GM12874 (cell line): ENCODE measurements at regions not wholly inside any gene's neighbourhood (a gene's known extent, or its start where the extent isn't known, plus 50 kb on each side); places are given as distances from the start of the nearest gene placed in this dataset.

ENCODE experiments used
- TF ChIP-seq, protein P1 (sequence below): IDR thresholded peaks from 2 replicates; pipeline ENCODE4 v1.5.1; 2011; ENCODE audit warnings: low read depth, mild to moderate bottlenecking, control low read depth, low read length, moderate library complexity; ENCODE audit not compliant: insufficient read depth

DNA sequence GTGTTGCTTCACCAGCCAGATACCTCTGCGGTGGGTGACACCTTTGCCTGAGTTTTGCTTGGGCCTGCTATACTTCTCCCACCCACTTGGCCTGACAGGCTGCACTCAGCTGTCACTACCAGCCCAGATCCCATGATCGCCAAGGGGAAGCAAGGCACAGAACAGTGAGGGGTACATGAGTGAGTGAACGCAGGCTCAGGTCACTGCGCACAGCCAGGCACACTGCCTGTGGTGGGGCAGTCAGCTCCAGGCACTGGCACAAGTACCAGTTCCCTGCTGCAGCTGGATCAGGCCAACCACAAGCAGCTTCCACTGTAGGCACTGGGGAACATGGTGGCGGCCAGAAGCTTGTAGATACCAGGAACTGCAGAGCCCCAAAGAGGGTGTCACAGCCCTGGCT lies 441.9 kb upstream of the GRM3 start:
- TF ChIP-seq, protein P1, sequence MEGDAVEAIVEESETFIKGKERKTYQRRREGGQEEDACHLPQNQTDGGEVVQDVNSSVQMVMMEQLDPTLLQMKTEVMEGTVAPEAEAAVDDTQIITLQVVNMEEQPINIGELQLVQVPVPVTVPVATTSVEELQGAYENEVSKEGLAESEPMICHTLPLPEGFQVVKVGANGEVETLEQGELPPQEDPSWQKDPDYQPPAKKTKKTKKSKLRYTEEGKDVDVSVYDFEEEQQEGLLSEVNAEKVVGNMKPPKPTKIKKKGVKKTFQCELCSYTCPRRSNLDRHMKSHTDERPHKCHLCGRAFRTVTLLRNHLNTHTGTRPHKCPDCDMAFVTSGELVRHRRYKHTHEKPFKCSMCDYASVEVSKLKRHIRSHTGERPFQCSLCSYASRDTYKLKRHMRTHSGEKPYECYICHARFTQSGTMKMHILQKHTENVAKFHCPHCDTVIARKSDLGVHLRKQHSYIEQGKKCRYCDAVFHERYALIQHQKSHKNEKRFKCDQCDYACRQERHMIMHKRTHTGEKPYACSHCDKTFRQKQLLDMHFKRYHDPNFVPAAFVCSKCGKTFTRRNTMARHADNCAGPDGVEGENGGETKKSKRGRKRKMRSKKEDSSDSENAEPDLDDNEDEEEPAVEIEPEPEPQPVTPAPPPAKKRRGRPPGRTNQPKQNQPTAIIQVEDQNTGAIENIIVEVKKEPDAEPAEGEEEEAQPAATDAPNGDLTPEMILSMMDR: no peak

DNA sequence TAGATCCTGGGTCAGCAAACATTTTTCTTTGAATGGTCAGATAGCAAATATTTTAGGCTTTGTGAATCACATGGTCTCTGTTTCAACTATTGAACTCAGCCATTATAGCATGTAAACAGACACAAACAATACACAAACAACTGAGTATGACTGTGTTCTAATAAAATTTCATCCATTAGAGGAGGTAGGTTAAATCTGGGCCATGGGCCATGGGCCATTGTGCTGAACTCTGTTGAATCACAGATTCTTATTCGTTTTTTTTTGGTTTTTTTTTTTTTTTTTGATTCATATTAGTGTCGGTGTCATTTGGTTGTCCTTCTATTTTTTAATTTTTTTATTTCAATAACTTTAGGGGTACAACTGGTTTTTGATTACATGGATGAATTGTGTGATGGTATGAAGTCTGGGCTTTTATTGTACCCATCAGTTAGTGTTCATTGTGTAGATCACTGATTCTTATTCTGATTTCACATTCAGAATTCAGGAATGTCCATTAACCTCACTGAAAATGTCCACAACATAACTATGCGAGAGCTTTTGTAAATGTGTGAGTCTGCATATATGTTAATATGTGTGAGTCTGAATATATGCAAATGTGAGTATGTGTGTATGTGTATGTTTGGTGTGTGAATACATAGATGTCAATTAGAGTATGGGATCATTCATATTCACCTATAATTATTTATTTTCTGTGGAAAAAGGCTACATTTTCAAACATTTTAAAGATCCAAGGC lies 443.7 kb upstream of the GRM3 start:
- TF ChIP-seq, protein P1: no peak

DNA sequence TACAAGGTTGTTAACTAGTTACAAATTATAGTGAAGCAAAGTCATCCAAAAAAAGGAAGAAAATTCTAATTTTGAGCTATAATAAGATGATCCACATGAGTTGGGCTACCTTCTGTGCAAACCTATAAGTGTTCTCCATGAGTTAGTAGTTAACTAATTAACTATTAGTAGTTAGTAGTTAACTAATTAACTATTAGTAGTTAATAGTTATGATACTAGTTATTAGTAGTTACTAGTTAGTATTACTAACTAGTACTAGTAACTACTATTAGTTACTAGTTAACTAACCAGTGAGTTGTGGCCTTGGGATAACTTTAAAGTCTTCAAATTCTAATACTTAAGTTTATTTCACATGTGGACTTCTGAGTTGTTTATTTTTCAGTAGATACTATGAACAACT lies 453.4 kb upstream of the GRM3 start:
- TF ChIP-seq, protein P1: no peak

DNA sequence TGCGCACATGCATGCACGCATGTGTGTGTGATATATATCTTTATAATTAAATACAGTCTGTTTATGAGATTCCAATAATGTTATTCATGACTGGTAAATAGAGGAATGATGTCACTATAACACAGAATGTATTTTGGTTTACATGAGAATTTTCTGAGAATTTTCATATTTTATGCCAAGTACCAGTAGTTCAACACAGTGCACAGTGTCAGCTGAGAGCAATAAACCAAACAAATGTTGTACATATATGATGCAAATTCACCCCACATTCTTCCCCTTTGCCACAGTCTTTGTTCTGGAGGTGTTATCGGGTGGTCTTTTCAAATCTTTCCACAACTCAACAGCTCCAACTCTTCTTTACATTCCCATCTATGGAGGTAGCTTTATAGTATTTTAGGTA lies 462.2 kb upstream of the GRM3 start:
- TF ChIP-seq, protein P1: no peak

DNA sequence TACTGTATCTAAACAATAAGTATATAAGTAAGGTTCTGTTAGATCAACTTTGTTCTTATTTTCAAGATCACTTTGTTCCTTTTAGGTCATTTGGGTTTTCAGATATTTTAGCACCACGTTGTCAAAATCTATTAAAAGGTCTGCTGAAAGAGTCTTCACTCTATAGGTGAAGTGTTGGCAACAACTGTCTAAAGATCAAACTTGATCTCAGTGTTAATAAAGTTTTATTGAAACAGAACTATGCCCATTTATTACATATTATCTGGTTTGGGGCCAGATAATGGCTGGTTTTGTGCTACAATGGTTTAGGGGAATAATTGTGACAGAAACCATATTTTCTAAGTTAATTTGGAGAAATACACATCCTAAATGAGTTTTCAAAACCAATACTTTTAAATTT lies 478.9 kb upstream of the GRM3 start:
- TF ChIP-seq, protein P1: no peak

DNA sequence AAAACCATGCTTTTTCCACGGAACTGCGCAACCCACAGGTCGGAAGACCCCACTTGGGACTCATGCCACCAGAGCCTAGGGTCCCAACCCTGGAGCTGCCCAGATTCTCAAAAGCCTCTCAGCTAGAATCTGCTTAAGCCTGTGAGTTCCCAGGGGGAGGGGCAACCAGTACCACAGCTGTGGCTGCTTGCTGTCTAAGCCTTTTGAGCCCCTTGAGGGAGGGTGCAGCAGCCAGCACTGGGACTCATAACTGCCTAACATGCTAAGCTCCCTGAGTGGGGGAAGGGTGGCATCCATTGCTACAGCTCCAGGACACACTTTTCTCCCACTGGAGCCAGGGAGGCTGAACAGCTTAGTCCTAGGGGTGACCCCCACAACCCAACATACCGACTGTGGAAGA lies 485.6 kb upstream of the GRM3 start:
- TF ChIP-seq, protein P1: no peak

DNA sequence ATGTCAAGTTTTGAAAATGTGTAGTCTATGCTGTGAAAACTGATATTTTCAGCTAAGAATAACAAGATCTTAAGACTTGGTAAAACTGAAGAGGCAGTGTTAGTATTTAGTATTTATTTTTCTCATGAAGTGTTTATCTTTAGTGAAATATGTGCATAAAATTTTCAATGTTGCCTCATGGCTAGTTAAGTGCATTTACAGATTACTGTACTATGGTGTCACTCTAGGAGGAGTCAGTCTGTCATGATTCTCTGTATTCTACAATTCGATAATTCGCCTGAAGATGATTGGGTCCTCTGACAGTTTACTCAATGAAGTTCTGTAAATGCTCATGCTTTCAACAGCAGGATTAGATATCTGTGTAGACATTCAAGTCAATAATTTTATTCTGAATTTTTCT lies 488.1 kb upstream of the GRM3 start:
- TF ChIP-seq, protein P1: no peak
